ENCODE measurements at regions not wholly inside any gene's neighbourhood (a gene's known extent, or its start where the extent isn't known, plus 50 kb on each side); places are given as distances from the start of the nearest gene placed in this dataset.

DNA sequence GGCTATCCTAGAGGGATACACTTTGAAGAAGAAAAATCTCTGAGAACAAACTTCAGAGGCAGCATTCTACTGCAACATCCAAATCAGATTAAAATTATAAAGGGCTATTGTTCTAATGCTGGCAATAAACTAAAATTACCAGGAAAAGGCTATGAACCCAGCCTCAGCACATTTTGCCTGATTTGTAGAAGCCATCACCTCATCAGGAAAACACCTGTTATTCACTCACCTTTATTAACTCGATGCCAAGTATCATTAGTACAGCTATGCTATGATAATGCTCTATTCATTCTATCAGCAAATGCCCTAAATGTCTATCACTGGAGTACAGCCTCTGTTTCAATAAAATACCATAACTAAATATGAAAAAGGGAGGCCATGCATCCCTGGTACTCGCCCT is 510.2 kb downstream of the RASEF start:
- TF ChIP-seq ATF2 (tag by site-specific recombination; IDR thresholded peaks at IDR 0.05; ENCODE audit: low read depth) (no peak), ZNF132 (tag by site-specific recombination; IDR thresholded peaks at IDR 0.05; ENCODE audit: borderline replicate concordance) (no peak), SCRT2 (tag by site-specific recombination; IDR thresholded peaks at IDR 0.05) (no peak), HOXC10 (CRISPR knock-in tag; IDR thresholded peaks at IDR 0.05) (no peak), SETDB1 (IDR thresholded peaks at IDR 0.05; ENCODE audit: insufficient read length, low read length) (no peak), SP2 (tag by site-specific recombination; IDR thresholded peaks at IDR 0.05) (no peak), SP7 (tag by site-specific recombination; IDR thresholded peaks at IDR 0.05) (no peak), ZNF148 (tag by site-specific recombination; IDR thresholded peaks at IDR 0.05; ENCODE audit: borderline replicate concordance) (no peak), PRDM10 (tag by site-specific recombination; IDR thresholded peaks at IDR 0.05) (no peak), REST (tag by site-specific recombination; IDR thresholded peaks at IDR 0.05) (no peak)
- TF ChIP-seq, protein P1, sequence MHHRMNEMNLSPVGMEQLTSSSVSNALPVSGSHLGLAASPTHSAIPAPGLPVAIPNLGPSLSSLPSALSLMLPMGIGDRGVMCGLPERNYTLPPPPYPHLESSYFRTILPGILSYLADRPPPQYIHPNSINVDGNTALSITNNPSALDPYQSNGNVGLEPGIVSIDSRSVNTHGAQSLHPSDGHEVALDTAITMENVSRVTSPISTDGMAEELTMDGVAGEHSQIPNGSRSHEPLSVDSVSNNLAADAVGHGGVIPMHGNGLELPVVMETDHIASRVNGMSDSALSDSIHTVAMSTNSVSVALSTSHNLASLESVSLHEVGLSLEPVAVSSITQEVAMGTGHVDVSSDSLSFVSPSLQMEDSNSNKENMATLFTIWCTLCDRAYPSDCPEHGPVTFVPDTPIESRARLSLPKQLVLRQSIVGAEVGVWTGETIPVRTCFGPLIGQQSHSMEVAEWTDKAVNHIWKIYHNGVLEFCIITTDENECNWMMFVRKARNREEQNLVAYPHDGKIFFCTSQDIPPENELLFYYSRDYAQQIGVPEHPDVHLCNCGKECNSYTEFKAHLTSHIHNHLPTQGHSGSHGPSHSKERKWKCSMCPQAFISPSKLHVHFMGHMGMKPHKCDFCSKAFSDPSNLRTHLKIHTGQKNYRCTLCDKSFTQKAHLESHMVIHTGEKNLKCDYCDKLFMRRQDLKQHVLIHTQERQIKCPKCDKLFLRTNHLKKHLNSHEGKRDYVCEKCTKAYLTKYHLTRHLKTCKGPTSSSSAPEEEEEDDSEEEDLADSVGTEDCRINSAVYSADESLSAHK (tag by site-specific recombination; IDR thresholded peaks at IDR 0.05) = no peak
- TF ChIP-seq, protein P2, sequence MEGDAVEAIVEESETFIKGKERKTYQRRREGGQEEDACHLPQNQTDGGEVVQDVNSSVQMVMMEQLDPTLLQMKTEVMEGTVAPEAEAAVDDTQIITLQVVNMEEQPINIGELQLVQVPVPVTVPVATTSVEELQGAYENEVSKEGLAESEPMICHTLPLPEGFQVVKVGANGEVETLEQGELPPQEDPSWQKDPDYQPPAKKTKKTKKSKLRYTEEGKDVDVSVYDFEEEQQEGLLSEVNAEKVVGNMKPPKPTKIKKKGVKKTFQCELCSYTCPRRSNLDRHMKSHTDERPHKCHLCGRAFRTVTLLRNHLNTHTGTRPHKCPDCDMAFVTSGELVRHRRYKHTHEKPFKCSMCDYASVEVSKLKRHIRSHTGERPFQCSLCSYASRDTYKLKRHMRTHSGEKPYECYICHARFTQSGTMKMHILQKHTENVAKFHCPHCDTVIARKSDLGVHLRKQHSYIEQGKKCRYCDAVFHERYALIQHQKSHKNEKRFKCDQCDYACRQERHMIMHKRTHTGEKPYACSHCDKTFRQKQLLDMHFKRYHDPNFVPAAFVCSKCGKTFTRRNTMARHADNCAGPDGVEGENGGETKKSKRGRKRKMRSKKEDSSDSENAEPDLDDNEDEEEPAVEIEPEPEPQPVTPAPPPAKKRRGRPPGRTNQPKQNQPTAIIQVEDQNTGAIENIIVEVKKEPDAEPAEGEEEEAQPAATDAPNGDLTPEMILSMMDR (tag by site-specific recombination; IDR thresholded peaks at IDR 0.05) = no peak
